Esophagus squamous epithelium (tissue), 4 donors: ENCODE measurements at regions not wholly inside any gene's neighbourhood (a gene's known extent, or its start where the extent isn't known, plus 50 kb on each side); places are given as distances from the start of the nearest gene placed in this dataset.

Experiments used
- CTCF ChIP-seq, 6 experiments: fragments of 450-650 bp in 4 of 6; fragments of 200-600 bp in 2 of 6; sonication (generic) in 2 of 6; IDR thresholded peaks; one replicate each; pipeline ENCODE4 v1.5.1; 2016 to 2019; ENCODE audit warnings: antibody characterized with exemption in 6 of 6, mild to moderate bottlenecking in 4 of 6, moderate library complexity in 4 of 6
- POLR2A ChIP-seq, 4 donors: fragments of 450-650 bp; IDR thresholded peaks; one replicate each; pipeline ENCODE4 v1.6.1; 2017; ENCODE audit warnings: antibody characterized with exemption in 4 of 4, mild to moderate bottlenecking in 4 of 4, moderate library complexity in 3 of 4

GRCh38 chr11:129720156-129720555 lies 95.5 kb upstream of the TMEM45B start:
- TF ChIP-seq CTCF (IDR thresholded peaks at IDR 0.05) (no peak), POLR2A (IDR thresholded peaks at IDR 0.05) (no peak)
